ENCODE measurements at regions not wholly inside any gene's neighbourhood (a gene's known extent, or its start where the extent isn't known, plus 50 kb on each side); places are given as distances from the start of the nearest gene placed in this dataset.

DNA sequence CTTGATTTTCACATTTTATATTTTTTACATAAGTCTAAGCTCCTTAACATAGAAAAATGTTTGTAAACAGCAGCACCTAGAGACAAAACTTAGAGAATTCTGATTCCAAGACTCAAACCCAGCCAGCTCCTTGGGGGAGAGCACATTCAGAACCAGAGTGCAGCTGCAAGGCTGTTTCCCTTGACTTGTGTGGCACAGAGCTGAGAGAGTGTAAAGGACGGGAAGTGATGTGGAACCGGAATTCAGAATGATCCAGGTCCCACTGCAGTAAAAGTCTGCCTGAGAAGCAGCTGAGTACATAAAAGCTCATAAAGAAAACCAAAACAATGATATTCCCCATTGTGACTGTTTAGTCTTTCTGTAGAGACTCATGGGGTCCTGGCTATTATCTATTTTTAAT lies 713.8 kb downstream of the RAB28 start:
- POLR2A ChIA-PET (ENCODE audit: unreplicated experiment) = no interaction called here
- no peak for TF ChIP-seq EZH2 (IDR thresholded peaks at IDR 0.05; ENCODE audit: low read length, unreplicated experiment)
- Histone ChIP-seq H4K20me1 (ENCODE audit: low read length) (no peaks in the 10 kb centered on the region), H3K27ac (ENCODE audit: low read length) (no peak overlapping the region), H3K9me2 (replicated peaks; ENCODE audit: low read length) (no peaks in the 10 kb centered on the region), H3K27me3 (ENCODE audit: low read length) (no peaks in the 10 kb centered on the region; the same call in 1 of the 2 replicates), H3K4me2 (ENCODE audit: low read length) (no peak overlapping the region), H3F3A (ENCODE audit: low read length, unreplicated experiment) (no peaks in the 10 kb centered on the region), H3K4me3 (ENCODE audit: low read length) (no peak overlapping the region), H3K36me3 (ENCODE audit: low read depth, low read length) (no peaks in the 10 kb centered on the region), H3K4me1 (ENCODE audit: insufficient read depth, low read length) (no peaks in the 10 kb centered on the region), H3K9me3 (ENCODE audit: low read length) (no peaks in the 10 kb centered on the region), H3K79me2 (ENCODE audit: low read length) (no peaks in the 10 kb centered on the region), H3K9ac (ENCODE audit: low read length) (no peak overlapping the region), H2AFZ (ENCODE audit: low read length) (no peak overlapping the region)
- ATAC-seq = no peak
- intact Hi-C loops (cut with micrococcal nuclease) = no loop called here
- DNase-seq = no peak
- no TSS peak for BruUV-seq (replicated peaks)
- CTCF ChIA-PET = no interaction called here

DNA sequence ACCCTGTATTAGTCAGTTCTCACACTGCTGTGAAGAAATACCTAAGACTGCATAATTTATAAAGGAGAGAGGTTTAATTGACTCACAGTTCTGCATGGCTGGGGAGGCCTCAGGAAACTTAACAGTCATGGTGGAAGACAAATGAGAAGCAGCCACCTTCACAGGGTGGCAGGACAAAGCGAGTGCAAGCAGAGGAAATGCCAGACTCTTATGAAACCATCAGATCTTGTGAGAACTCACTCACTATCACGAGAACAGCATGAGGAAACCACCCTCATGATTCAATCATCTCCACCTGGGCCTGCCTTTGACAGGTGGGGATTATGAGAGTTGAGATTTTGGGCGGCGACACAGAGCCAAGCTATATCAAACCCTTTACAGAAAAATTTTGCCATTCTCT lies 722.4 kb downstream of the RAB28 start:
- ChIA-PET CTCF (no interaction called here), POLR2A (ENCODE audit: unreplicated experiment) (no interaction called here)
- Histone ChIP-seq H3K4me2 (ENCODE audit: low read length) (no peak overlapping the region), H3K27ac (ENCODE audit: low read length) (no peak overlapping the region), H3K9me2 (replicated peaks; ENCODE audit: low read length) (no peaks in the 10 kb centered on the region), H3K4me1 (ENCODE audit: insufficient read depth, low read length) (no peaks in the 10 kb centered on the region), H2AFZ (ENCODE audit: low read length) (no peak overlapping the region), H4K20me1 (ENCODE audit: low read length) (no peaks in the 10 kb centered on the region), H3K9ac (ENCODE audit: low read length) (no peak overlapping the region), H3K4me3 (ENCODE audit: low read length) (no peak overlapping the region), H3K9me3 (ENCODE audit: low read length) (no peaks in the 10 kb centered on the region), H3F3A (ENCODE audit: low read length, unreplicated experiment) (no peaks in the 10 kb centered on the region), H3K27me3 (ENCODE audit: low read length) (no peaks in the 10 kb centered on the region), H3K79me2 (ENCODE audit: low read length) (no peaks in the 10 kb centered on the region), H3K36me3 (ENCODE audit: low read depth, low read length) (no peaks in the 10 kb centered on the region)
- intact Hi-C loops (cut with micrococcal nuclease) = no loop called here
- ATAC-seq (no peak), DNase-seq (no peak)
- no peak for TF ChIP-seq EZH2 (IDR thresholded peaks at IDR 0.05; ENCODE audit: low read length, unreplicated experiment)
- TF ChIP-seq EZH2phosphoT487 (IDR thresholded peaks at IDR 0.05; ENCODE audit: borderline replicate concordance, low read length) = no peak
- TF ChIP-seq, protein P1, sequence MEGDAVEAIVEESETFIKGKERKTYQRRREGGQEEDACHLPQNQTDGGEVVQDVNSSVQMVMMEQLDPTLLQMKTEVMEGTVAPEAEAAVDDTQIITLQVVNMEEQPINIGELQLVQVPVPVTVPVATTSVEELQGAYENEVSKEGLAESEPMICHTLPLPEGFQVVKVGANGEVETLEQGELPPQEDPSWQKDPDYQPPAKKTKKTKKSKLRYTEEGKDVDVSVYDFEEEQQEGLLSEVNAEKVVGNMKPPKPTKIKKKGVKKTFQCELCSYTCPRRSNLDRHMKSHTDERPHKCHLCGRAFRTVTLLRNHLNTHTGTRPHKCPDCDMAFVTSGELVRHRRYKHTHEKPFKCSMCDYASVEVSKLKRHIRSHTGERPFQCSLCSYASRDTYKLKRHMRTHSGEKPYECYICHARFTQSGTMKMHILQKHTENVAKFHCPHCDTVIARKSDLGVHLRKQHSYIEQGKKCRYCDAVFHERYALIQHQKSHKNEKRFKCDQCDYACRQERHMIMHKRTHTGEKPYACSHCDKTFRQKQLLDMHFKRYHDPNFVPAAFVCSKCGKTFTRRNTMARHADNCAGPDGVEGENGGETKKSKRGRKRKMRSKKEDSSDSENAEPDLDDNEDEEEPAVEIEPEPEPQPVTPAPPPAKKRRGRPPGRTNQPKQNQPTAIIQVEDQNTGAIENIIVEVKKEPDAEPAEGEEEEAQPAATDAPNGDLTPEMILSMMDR (conservative IDR thresholded peaks at IDR 0.05; ENCODE audit: low read depth, low read length) = no peak
- BruUV-seq (replicated peaks) = no TSS peak

DNA sequence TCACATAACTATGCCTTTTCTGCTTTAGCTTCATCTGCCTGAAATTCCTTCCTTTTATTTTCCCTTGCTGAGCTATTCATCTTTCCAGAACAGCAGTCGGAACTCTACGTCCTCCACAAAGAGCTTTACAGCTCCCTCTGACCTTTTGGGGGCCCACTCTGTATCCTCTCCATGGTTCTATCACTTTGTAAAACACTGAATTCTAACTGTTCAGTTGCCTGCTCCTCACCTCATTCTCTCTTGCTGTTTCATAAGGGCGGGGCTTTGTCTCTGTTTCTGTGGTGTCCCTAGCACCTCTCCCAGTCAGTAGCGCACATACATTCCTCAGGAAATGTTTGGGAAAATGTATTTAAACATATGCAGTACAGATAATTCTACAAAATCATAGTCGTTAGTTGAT lies 737.0 kb downstream of the RAB28 start:
- DNase-seq (no peak), ATAC-seq (no peak)
- Histone ChIP-seq H2AFZ (ENCODE audit: low read length) (no peak overlapping the region), H3F3A (ENCODE audit: low read length, unreplicated experiment) (no peaks in the 10 kb centered on the region), H4K20me1 (ENCODE audit: low read length) (no peaks in the 10 kb centered on the region), H3K9ac (ENCODE audit: low read length) (no peak overlapping the region), H3K4me1 (ENCODE audit: insufficient read depth, low read length) (no peaks in the 10 kb centered on the region), H3K9me3 (ENCODE audit: low read length) (no peaks in the 10 kb centered on the region), H3K36me3 (ENCODE audit: low read depth, low read length) (no peaks in the 10 kb centered on the region), H3K27ac (ENCODE audit: low read length) (no peak overlapping the region), H3K4me2 (ENCODE audit: low read length) (no peak overlapping the region), H3K4me3 (ENCODE audit: low read length) (no peak overlapping the region), H3K9me2 (replicated peaks; ENCODE audit: low read length) (no peaks in the 10 kb centered on the region), H3K27me3 (ENCODE audit: low read length) (no peaks in the 10 kb centered on the region), H3K79me2 (ENCODE audit: low read length) (no peaks in the 10 kb centered on the region)
- intact Hi-C loops (cut with micrococcal nuclease) = no loop called here
- ChIA-PET CTCF (no interaction called here), POLR2A (ENCODE audit: unreplicated experiment) (no interaction called here)
- BruUV-seq (replicated peaks) = no TSS peak
- TF ChIP-seq, protein P1 (conservative IDR thresholded peaks at IDR 0.05; ENCODE audit: low read depth, low read length) = no peak
- TF ChIP-seq EZH2phosphoT487 (IDR thresholded peaks at IDR 0.05; ENCODE audit: borderline replicate concordance, low read length) (no peak), EZH2 (IDR thresholded peaks at IDR 0.05; ENCODE audit: low read length, unreplicated experiment) (no peak)

Data from PC-3 (cell line).